Adrenal gland (tissue), 5 donors: ENCODE measurements at regions not wholly inside any gene's neighbourhood (a gene's known extent, or its start where the extent isn't known, plus 50 kb on each side); places are given as distances from the start of the nearest gene placed in this dataset.

ENCODE experiments used
- CTCF ChIP-seq, 6 experiments: fragments of 450-650 bp in 4 of 6; fragments of 200-600 bp in 2 of 6; sonication (generic) in 1 of 6; IDR thresholded peaks; 1 replicate in 5 of 6; 2 replicates in 1 of 6; pipeline versions ENCODE4 v1.5.1 to v1.8.0; 2016 to 2021; ENCODE audit warnings: antibody characterized with exemption in 6 of 6, mild to moderate bottlenecking in 2 of 6, moderate library complexity in 1 of 6
- POLR2A ChIP-seq, 2 donors: fragments of 450-650 bp; IDR thresholded peaks; one replicate each; pipeline ENCODE4 v1.6.1; 2017; ENCODE audit warnings: antibody characterized with exemption in 2 of 2, mild to moderate bottlenecking in 2 of 2, moderate library complexity in 1 of 2
- donor health status: DM: no; HTN: no; CAD: no.

GRCh38 chr13:67696775-67697174 lies 466.6 kb upstream of the PCDH9 start:
- TF ChIP-seq POLR2A (IDR thresholded peaks at IDR 0.05) (no peak), CTCF (IDR thresholded peaks at IDR 0.05) (no peak)
